ENCODE measurements at regions not wholly inside any gene's neighbourhood (a gene's known extent, or its start where the extent isn't known, plus 50 kb on each side); places are given as distances from the start of the nearest gene placed in this dataset.

DNA sequence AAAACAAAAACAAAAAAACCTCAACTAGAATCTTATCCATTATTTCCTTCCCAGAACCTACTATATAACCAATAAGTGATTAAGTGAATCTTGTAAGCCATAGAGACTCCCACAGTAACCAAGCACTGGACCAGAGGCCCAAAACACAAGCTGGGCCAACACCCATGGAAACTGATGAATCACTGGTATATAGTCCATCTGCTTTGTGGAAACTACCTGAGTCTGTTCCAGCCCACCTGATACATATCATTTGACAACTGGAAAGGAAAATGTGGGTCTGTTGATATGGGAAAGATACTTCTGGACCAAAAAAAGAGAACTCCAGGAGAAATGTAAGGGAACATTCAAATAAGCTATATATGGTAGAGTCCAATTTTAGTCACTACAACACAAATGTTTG lies 252.8 kb downstream of the MREG start:
- H3K4me3 ChIP-seq (ENCODE audit: low read length in 3 of 3) = no peak overlapping the region
- intact Hi-C loops (cut with DNase I) = no loop called here
- FAIRE-seq = no peak

DNA sequence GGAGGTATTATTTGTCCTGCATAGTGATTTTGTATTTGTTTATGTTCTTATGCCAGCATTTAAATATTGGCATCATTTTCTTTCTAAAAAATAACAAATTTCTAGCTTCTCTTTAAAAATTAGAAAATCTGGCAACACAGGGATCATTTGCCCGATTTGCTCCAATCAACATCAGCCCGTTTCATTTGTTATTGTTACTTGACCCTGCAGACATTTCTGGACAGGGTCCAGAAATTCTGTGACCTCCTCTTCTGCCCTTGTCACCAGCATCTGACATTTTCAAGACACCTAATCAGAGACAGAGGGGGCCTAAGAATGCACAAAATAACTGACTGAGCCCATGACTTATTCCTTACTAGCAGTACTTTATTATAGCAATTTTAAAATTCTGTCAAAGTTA lies 253.3 kb downstream of the MREG start:
- H3K9ac ChIP-seq (ENCODE audit: low read length in 3 of 3) = no peak overlapping the region
- H3K36me3 ChIP-seq (ENCODE audit: control insufficient read depth in 2 of 3, insufficient read depth in 3 of 3, low read length in 3 of 3) = no peaks in the 10 kb centered on the region
- TF ChIP-seq, protein P1, sequence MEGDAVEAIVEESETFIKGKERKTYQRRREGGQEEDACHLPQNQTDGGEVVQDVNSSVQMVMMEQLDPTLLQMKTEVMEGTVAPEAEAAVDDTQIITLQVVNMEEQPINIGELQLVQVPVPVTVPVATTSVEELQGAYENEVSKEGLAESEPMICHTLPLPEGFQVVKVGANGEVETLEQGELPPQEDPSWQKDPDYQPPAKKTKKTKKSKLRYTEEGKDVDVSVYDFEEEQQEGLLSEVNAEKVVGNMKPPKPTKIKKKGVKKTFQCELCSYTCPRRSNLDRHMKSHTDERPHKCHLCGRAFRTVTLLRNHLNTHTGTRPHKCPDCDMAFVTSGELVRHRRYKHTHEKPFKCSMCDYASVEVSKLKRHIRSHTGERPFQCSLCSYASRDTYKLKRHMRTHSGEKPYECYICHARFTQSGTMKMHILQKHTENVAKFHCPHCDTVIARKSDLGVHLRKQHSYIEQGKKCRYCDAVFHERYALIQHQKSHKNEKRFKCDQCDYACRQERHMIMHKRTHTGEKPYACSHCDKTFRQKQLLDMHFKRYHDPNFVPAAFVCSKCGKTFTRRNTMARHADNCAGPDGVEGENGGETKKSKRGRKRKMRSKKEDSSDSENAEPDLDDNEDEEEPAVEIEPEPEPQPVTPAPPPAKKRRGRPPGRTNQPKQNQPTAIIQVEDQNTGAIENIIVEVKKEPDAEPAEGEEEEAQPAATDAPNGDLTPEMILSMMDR (IDR thresholded peaks at IDR 0.05; ENCODE audit: borderline replicate concordance, extremely low read depth, insufficient read depth) = no peak
- FAIRE-seq (no peak), DNase-seq (no peak)
- H3K9me3 ChIP-seq (ENCODE audit: control insufficient read depth in 2 of 3, insufficient read depth in 1 of 3, low read length in 3 of 3) = no peaks in the 10 kb centered on the region
- H3K27me3 ChIP-seq (ENCODE audit: control insufficient read depth, insufficient read depth, low read length) = no peaks in the 10 kb centered on the region
- H3K4me3 ChIP-seq (ENCODE audit: low read length in 3 of 3) = no peak overlapping the region
- no peak overlapping the region for H3K27ac ChIP-seq (ENCODE audit: low read depth in 2 of 2, low read length in 2 of 2)
- intact Hi-C loops (cut with DNase I) = no loop called here
- H3K4me1 ChIP-seq (ENCODE audit: control insufficient read depth in 2 of 3, insufficient read depth in 2 of 3, low read depth in 1 of 3, low read length in 3 of 3) = no peaks in the 10 kb centered on the region

More for the DNA sequence above, 252.8 kb downstream of the MREG start:
- Histone ChIP-seq H3K4me1 (ENCODE audit: control insufficient read depth in 2 of 3, insufficient read depth in 2 of 3, low read depth in 1 of 3, low read length in 3 of 3) (no peaks in the 10 kb centered on the region), H3K36me3 (ENCODE audit: control insufficient read depth in 2 of 3, insufficient read depth in 3 of 3, low read length in 3 of 3) (no peaks in the 10 kb centered on the region), H3K27ac (ENCODE audit: low read depth in 2 of 2, low read length in 2 of 2) (no peak overlapping the region), H3K9ac (ENCODE audit: low read length in 3 of 3) (no peak overlapping the region), H3K27me3 (ENCODE audit: control insufficient read depth, insufficient read depth, low read length) (no peaks in the 10 kb centered on the region), H3K9me3 (ENCODE audit: control insufficient read depth in 2 of 3, insufficient read depth in 1 of 3, low read length in 3 of 3) (no peaks in the 10 kb centered on the region)
- no peak for DNase-seq
- TF ChIP-seq, protein P1 (IDR thresholded peaks at IDR 0.05; ENCODE audit: borderline replicate concordance, extremely low read depth, insufficient read depth) = no peak

DNA sequence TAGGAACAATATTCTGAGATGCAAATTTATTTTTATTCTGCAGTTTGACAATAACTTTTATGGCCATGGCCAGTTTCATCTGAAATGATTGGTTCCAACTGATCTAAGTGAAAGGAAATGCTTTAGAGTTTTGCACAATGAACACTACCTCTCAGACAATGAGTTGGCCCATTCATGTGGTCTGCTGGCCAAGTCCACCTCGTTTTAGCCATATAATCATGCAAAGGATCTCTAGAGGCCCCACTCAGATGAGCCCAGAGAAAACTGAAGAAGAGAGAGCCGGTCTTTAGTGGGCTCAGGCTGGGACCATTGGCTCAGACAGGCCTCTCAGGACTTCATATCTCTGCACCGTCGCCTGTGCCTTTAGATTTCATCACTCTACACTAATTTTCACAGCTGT lies 254.7 kb downstream of the MREG start:
- H3K27me3 ChIP-seq (ENCODE audit: control insufficient read depth, insufficient read depth, low read length) = no peaks in the 10 kb centered on the region
- TF ChIP-seq, protein P1 (IDR thresholded peaks at IDR 0.05; ENCODE audit: borderline replicate concordance, extremely low read depth, insufficient read depth) = no peak
- no peaks in the 10 kb centered on the region for H3K4me1 ChIP-seq (ENCODE audit: control insufficient read depth in 2 of 3, insufficient read depth in 2 of 3, low read depth in 1 of 3, low read length in 3 of 3)
- intact Hi-C loops (cut with DNase I) = no loop called here
- H3K9ac ChIP-seq (ENCODE audit: low read length in 3 of 3) = no peak overlapping the region
- no peaks in the 10 kb centered on the region for H3K9me3 ChIP-seq (ENCODE audit: control insufficient read depth in 2 of 3, insufficient read depth in 1 of 3, low read length in 3 of 3)
- no peaks in the 10 kb centered on the region for H3K36me3 ChIP-seq (ENCODE audit: control insufficient read depth in 2 of 3, insufficient read depth in 3 of 3, low read length in 3 of 3)
- DNase-seq (no peak), FAIRE-seq (no peak)
- no peak overlapping the region for H3K27ac ChIP-seq (ENCODE audit: low read depth in 2 of 2, low read length in 2 of 2)
- H3K4me3 ChIP-seq (ENCODE audit: low read length in 3 of 3) = no peak overlapping the region

DNA sequence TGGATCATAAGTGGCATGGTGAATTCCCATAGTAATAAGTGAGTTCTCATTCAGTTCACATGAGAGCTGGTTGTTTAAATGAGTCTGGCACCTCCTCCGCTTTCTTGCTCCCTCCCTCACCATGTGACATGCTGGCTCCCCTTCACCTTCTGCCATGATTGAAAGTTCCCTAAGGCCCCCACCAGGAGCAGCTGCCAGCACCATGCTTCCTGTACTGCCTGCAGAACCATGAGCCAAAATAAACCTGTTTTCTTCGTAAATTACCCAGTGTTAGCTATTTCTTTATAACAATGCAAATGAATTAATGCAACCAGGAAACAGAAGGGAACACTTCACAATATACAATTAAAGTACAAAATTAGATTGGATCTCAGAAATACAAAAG lies 257.0 kb downstream of the MREG start:
- Histone ChIP-seq H3K4me1 (ENCODE audit: control insufficient read depth in 2 of 3, insufficient read depth in 2 of 3, low read depth in 1 of 3, low read length in 3 of 3) (no peaks in the 10 kb centered on the region), H3K36me3 (ENCODE audit: control insufficient read depth in 2 of 3, insufficient read depth in 3 of 3, low read length in 3 of 3) (no peaks in the 10 kb centered on the region), H3K4me3 (ENCODE audit: low read length in 3 of 3) (no peak overlapping the region), H3K9me3 (ENCODE audit: control insufficient read depth in 2 of 3, insufficient read depth in 1 of 3, low read length in 3 of 3) (no peaks in the 10 kb centered on the region), H3K9ac (ENCODE audit: low read length in 3 of 3) (no peak overlapping the region), H3K27ac (ENCODE audit: low read depth in 2 of 2, low read length in 2 of 2) (no peak overlapping the region), H3K27me3 (ENCODE audit: control insufficient read depth, insufficient read depth, low read length) (no peaks in the 10 kb centered on the region)
- intact Hi-C loops (cut with DNase I) = no loop called here
- FAIRE-seq = no peak
- TF ChIP-seq, protein P1 (IDR thresholded peaks at IDR 0.05; ENCODE audit: borderline replicate concordance, extremely low read depth, insufficient read depth) = no peak
- peak in 1 of 5 donors; percentile 68 for DNase-seq
